Left ventricle myocardium inferior (tissue), 1 donor: ENCODE measurements at regions not wholly inside any gene's neighbourhood (a gene's known extent, or its start where the extent isn't known, plus 50 kb on each side); places are given as distances from the start of the nearest gene placed in this dataset.

Source experiments
- DNase-seq: peaks from one replicate; pipeline ENCODE4 v3.0.0-alpha.2; 2020
- H3K27ac ChIP-seq: fragments of 200-600 bp; replicated peaks from 2 replicates; pipeline ENCODE4 v1.8.0; 2021
- H3K27me3 ChIP-seq: fragments of 200-600 bp; 2 replicates; pipeline ENCODE4 v1.8.0; 2021; ENCODE audit warnings: low read depth
- H3K36me3 ChIP-seq: fragments of 200-600 bp; 2 replicates; pipeline ENCODE4 v1.8.0; 2021
- H3K4me1 ChIP-seq: fragments of 200-600 bp; 2 replicates; pipeline ENCODE4 v1.8.0; 2021
- H3K4me3 ChIP-seq: fragments of 200-600 bp; 2 replicates; pipeline ENCODE4 v1.8.0; 2021; ENCODE audit warnings: mild to moderate bottlenecking, moderate library complexity
- H3K9me3 ChIP-seq: fragments of 200-600 bp; replicated peaks from 2 replicates; pipeline ENCODE4 v1.8.0; 2021
- CTCF ChIP-seq: fragments of 200-600 bp; IDR thresholded peaks from 2 replicates; pipeline ENCODE4 v1.8.0; 2021; ENCODE audit warnings: antibody characterized with exemption, mild to moderate bottlenecking, borderline replicate concordance
- intact Hi-C: fragments of 100-400 bp; cut with micrococcal nuclease; formaldehyde crosslinking; loops from one replicate; pipeline ENCODE4 v1.11.0; 2022
- donor health status: DM: no; HTN: yes; CAD: no; lungs with severe emphysema.

- no peak for TF ChIP-seq CTCF
These were observed 444.4 kb upstream of the DAB1 start for GRCh38 chr1:57868239-57868638.

GRCh38 chr1:57866998-57867397, 443.1 kb upstream of the DAB1 start:
- Histone ChIP-seq H3K36me3 (no peaks in the 10 kb centered on the region), H3K27me3 (no peaks in the 10 kb centered on the region), H3K27ac (no peak overlapping the region), H3K4me3 (no peak overlapping the region), H3K4me1 (no peaks in the 10 kb centered on the region), H3K9me3 (no peaks in the 10 kb centered on the region)
- TF ChIP-seq CTCF, result no peak
- DNase-seq, result no peak
- intact Hi-C loops, result no loop called here

More at GRCh38 chr1:57868239-57868638, 444.4 kb upstream of the DAB1 start:
- Histone ChIP-seq H3K27ac (no peak overlapping the region), H3K4me3 (no peak overlapping the region), H3K27me3 (no peaks in the 10 kb centered on the region), H3K9me3 (no peaks in the 10 kb centered on the region), H3K36me3 (no peaks in the 10 kb centered on the region), H3K4me1 (no peaks in the 10 kb centered on the region)
- DNase-seq, result no peak
- intact Hi-C loops, result no loop called here

GRCh38 chr1:57860931-57861565, 437.2 kb upstream of the DAB1 start:
- Histone ChIP-seq H3K4me1 (no peaks in the 10 kb centered on the region), H3K4me3 (no peak overlapping the region), H3K9me3 (no peaks in the 10 kb centered on the region), H3K27ac (no peak overlapping the region), H3K36me3 (no peaks in the 10 kb centered on the region), H3K27me3 (no peaks in the 10 kb centered on the region)
- no peak for TF ChIP-seq CTCF
- no peak for DNase-seq
- intact Hi-C loops, result no loop called here

- intact Hi-C loops, result no loop called here
- DNase-seq, result no peak
- Histone ChIP-seq H3K27me3 (no peaks in the 10 kb centered on the region), H3K27ac (no peak overlapping the region), H3K9me3 (no peaks in the 10 kb centered on the region), H3K4me1 (no peaks in the 10 kb centered on the region), H3K36me3 (no peaks in the 10 kb centered on the region), H3K4me3 (no peak overlapping the region)
- no peak for TF ChIP-seq CTCF
These were observed 436.5 kb upstream of the DAB1 start for GRCh38 chr1:57860325-57860724.

- no peaks in the 10 kb centered on the region for H3K9me3 ChIP-seq
- H3K27me3 ChIP-seq, result no peaks in the 10 kb centered on the region
- no peaks in the 10 kb centered on the region for H3K4me1 ChIP-seq
- no peaks in the 10 kb centered on the region for H3K36me3 ChIP-seq
- intact Hi-C loops, result no loop called here
- H3K27ac ChIP-seq, result no peak overlapping the region
- no peak for TF ChIP-seq CTCF
- no peak for DNase-seq
- no peak overlapping the region for H3K4me3 ChIP-seq
These were observed 434.9 kb upstream of the DAB1 start for GRCh38 chr1:57858740-57859139.

- Histone ChIP-seq H3K27me3 (no peaks in the 10 kb centered on the region), H3K36me3 (no peaks in the 10 kb centered on the region), H3K27ac (no peak overlapping the region), H3K4me3 (no peak overlapping the region), H3K9me3 (no peaks in the 10 kb centered on the region), H3K4me1 (no peaks in the 10 kb centered on the region)
- no peak for TF ChIP-seq CTCF
- intact Hi-C loops, result no loop called here
- no peak for DNase-seq
These were observed 433.9 kb upstream of the DAB1 start for GRCh38 chr1:57857809-57858208.
